A549 (cell line): ENCODE measurements at regions not wholly inside any gene's neighbourhood (a gene's known extent, or its start where the extent isn't known, plus 50 kb on each side); places are given as distances from the start of the nearest gene placed in this dataset.

Experiments used
- CBX2 ChIP-seq: fragments of 200-600 bp; sonication (generic); IDR thresholded peaks from 2 replicates; pipeline ENCODE4 v1.6.1; 2016; ENCODE audit warnings: low read depth, mild to moderate bottlenecking, borderline replicate concordance
- CTCF ChIP-seq: fragments of >200 bp; sonication (Bioruptor Twin); formaldehyde crosslinking; IDR thresholded peaks from 3 replicates; pipeline ENCODE4 v1.5.1; 2016
- EHMT2 ChIP-seq: fragments of 200-600 bp; sonication (generic); IDR thresholded peaks from 2 replicates; pipeline ENCODE4 v1.6.1; 2016; ENCODE audit warnings: antibody characterized with exemption, low read depth, mild to moderate bottlenecking, moderate library complexity
- EP300 ChIP-seq, 2 experiments: fragments of >200 bp; sonication (Bioruptor Twin); formaldehyde crosslinking; IDR thresholded peaks; 2 replicates in 1 of 2; 3 replicates in 1 of 2; pipeline ENCODE4 v1.6.1; 2016 to 2017
- FOXS1 ChIP-seq: fragments of 250-450 bp; sonication (Bioruptor Pico); IDR thresholded peaks from 2 replicates; pipeline ENCODE4 v1.5.0; 2020; ENCODE audit warnings: mild to moderate bottlenecking, moderate library complexity
- KDM1A ChIP-seq: fragments of 200-600 bp; sonication (generic); IDR thresholded peaks from 2 replicates; pipeline ENCODE4 v1.6.1; 2016; ENCODE audit warnings: low read depth, mild to moderate bottlenecking
- POLR2A ChIP-seq: IDR thresholded peaks from 2 replicates; pipeline ENCODE4 v1.6.1; 2012; ENCODE audit warnings: mild to moderate bottlenecking, low read length
- SMC3 ChIP-seq: fragments of >200 bp; sonication (Bioruptor Twin); formaldehyde crosslinking; IDR thresholded peaks from 3 replicates; pipeline ENCODE4 v1.6.1; 2018; ENCODE audit warnings: inconsistent platforms
- USF2 ChIP-seq: fragments of 450-650 bp; IDR thresholded peaks from 2 replicates; pipeline ENCODE4 v1.6.1; 2014; ENCODE audit warnings: antibody characterized with exemption
- ZSCAN20 ChIP-seq: fragments of 250-450 bp; sonication (Bioruptor Pico); IDR thresholded peaks from 2 replicates; pipeline ENCODE4 v1.8.0; 2022; ENCODE audit warnings: mild to moderate bottlenecking, moderate library complexity

GRCh38 chr2:221677688-221678087 lies 105.6 kb upstream of the EPHA4 start:
- TF ChIP-seq POLR2A (no peak), EP300 (IDR thresholded peaks at IDR 0.05) (no peak), USF2 (no peak), FOXS1 (CRISPR knock-in tag) (no peak), SMC3 (no peak), EHMT2 (no peak), CTCF (no peak), KDM1A (no peak), CBX2 (no peak), ZSCAN20 (no peak)
